ENCODE measurements at regions not wholly inside any gene's neighbourhood (a gene's known extent, or its start where the extent isn't known, plus 50 kb on each side); places are given as distances from the start of the nearest gene placed in this dataset.

DNA sequence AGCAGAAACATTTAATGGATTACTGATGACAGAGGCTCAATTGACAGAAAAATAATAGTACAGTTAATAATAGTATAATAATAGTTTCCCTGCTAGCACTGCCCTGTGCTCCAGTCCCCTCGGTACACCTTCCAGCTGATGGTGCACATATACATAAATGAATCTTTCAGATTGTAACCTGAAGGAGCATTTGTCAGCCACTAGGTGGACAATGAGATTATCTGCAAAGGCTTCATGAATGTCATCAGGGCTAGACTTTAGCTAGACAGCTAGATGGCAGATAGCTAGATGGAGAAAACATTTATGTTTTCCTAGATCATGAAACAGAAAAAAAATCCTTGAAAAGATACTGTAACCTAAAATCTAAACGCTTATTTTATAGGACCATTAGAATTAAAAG lies 304.4 kb upstream of the SMC2 start:
- H3K4me3 ChIP-seq (replicated peaks in 1 of 3; ENCODE audit: insufficient read depth in 1 of 3, low read depth in 2 of 3, low read length in 3 of 3), result no peak overlapping the region
- ChIA-PET POLR2A (no interaction called here), CTCF (ENCODE audit: low intra/inter-chr PET ratio, low total read pairs) (no interaction called here)
- BruUV-seq (replicated peaks), result no TSS peak
- FAIRE-seq (peak; percentile 18), DNase-seq (ENCODE audit: low spot score) (peak; percentile 16), ATAC-seq (peak; percentile 82)
- H3K36me3 ChIP-seq (replicated peaks in 1 of 2; ENCODE audit: control insufficient read depth in 1 of 2, insufficient read depth in 2 of 2, low read length in 2 of 2), result no peaks in the 10 kb centered on the region
- intact Hi-C loops (cut with micrococcal nuclease; ENCODE audit: unreplicated experiment), result loop anchor here (1.0 to 5.0 kb wide), 2 partner anchors 597 to 953 kb away; no protein-coding TSS in a partner anchor
- no peaks in the 10 kb centered on the region for H3K27me3 ChIP-seq (ENCODE audit: control insufficient read depth in 1 of 2, insufficient read depth in 2 of 2, low read length in 2 of 2)
- H4K20me1 ChIP-seq (ENCODE audit: insufficient read depth, low read length), result no peaks in the 10 kb centered on the region
- in situ Hi-C loops (cut with HindIII; ENCODE audit: extremely low pct_ligation_motif_present, low pct_unique_long_range_greater_than_20kb), result no loop called here
- H3K9me3 ChIP-seq (ENCODE audit: low read length), result no peaks in the 10 kb centered on the region
- H3K4me2 ChIP-seq (ENCODE audit: low read depth, low read length), result no peak overlapping the region
- WGBS (ENCODE audit: low lambda C conversion rate), result 0% methylated on average over 2 of the region's 2 CpGs
- no peak overlapping the region for H2AFZ ChIP-seq (ENCODE audit: low read length)
- no peak overlapping the region for H3K27ac ChIP-seq (ENCODE audit: extremely low read length, insufficient read depth, low read length)
- no peak overlapping the region for H3K9ac ChIP-seq (ENCODE audit: insufficient read depth, low read depth, low read length)
- H3K4me1 ChIP-seq (ENCODE audit: insufficient read depth, low read length), result no peaks in the 10 kb centered on the region
- peak; percentile 21; the same call in 1 of the 2 replicates for TF ChIP-seq STAG1 (CRISPR knock-in tag; IDR thresholded peaks at IDR 0.05)
- TF ChIP-seq, protein P1, sequence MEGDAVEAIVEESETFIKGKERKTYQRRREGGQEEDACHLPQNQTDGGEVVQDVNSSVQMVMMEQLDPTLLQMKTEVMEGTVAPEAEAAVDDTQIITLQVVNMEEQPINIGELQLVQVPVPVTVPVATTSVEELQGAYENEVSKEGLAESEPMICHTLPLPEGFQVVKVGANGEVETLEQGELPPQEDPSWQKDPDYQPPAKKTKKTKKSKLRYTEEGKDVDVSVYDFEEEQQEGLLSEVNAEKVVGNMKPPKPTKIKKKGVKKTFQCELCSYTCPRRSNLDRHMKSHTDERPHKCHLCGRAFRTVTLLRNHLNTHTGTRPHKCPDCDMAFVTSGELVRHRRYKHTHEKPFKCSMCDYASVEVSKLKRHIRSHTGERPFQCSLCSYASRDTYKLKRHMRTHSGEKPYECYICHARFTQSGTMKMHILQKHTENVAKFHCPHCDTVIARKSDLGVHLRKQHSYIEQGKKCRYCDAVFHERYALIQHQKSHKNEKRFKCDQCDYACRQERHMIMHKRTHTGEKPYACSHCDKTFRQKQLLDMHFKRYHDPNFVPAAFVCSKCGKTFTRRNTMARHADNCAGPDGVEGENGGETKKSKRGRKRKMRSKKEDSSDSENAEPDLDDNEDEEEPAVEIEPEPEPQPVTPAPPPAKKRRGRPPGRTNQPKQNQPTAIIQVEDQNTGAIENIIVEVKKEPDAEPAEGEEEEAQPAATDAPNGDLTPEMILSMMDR (CRISPR knock-in tag; IDR thresholded peaks at IDR 0.05), result peak; percentile 31; the same call in 1 of the 2 replicates
- TF ChIP-seq, protein P2, sequence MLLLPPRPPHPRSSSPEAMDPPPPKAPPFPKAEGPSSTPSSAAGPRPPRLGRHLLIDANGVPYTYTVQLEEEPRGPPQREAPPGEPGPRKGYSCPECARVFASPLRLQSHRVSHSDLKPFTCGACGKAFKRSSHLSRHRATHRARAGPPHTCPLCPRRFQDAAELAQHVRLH (CRISPR knock-in tag; IDR thresholded peaks at IDR 0.05; ENCODE audit: borderline replicate concordance, low read depth), result no peak
- H3K79me2 ChIP-seq (ENCODE audit: insufficient read depth, low read length), result no peaks in the 10 kb centered on the region

DNA sequence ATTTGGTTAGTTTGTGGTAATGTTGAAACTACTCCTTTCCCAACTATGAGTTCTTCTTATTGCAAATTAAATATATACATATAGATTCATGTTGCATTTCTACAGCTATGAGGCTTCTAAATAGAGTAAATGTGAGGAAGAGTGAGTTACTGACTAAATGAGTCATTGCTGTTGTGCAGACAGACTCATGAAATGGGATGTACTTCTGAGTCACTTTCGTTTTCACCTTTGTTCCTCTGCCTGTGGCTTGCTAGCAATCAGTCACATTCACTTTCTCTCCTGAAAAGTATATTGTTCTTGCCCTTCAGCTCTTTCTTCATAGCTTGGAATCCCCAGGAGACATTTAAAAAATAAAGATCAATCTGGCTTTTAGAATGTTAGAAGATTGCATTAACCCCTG lies 295.5 kb upstream of the SMC2 start:
- DNase-seq (ENCODE audit: low spot score) (peak; percentile 1), ATAC-seq (peak; percentile 42; the same call in 1 of the 3 replicates), FAIRE-seq (no peak)
- in situ Hi-C loops (cut with HindIII; ENCODE audit: extremely low pct_ligation_motif_present, low pct_unique_long_range_greater_than_20kb) (no loop called here), intact Hi-C loops (cut with micrococcal nuclease; ENCODE audit: unreplicated experiment) (no loop called here)
- H3K9me3 ChIP-seq (ENCODE audit: low read length), result no peaks in the 10 kb centered on the region
- no peaks in the 10 kb centered on the region for H4K20me1 ChIP-seq (ENCODE audit: insufficient read depth, low read length)
- H3K36me3 ChIP-seq (replicated peaks in 1 of 2; ENCODE audit: control insufficient read depth in 1 of 2, insufficient read depth in 2 of 2, low read length in 2 of 2), result no peaks in the 10 kb centered on the region
- H3K4me1 ChIP-seq (ENCODE audit: insufficient read depth, low read length), result no peaks in the 10 kb centered on the region
- no peak overlapping the region for H3K27ac ChIP-seq (ENCODE audit: extremely low read length, insufficient read depth, low read length)
- H3K79me2 ChIP-seq (ENCODE audit: insufficient read depth, low read length), result no peaks in the 10 kb centered on the region
- no peak overlapping the region for H2AFZ ChIP-seq (ENCODE audit: low read length)
- no peak overlapping the region for H3K4me2 ChIP-seq (ENCODE audit: low read depth, low read length)
- no peak overlapping the region for H3K9ac ChIP-seq (ENCODE audit: insufficient read depth, low read depth, low read length)
- H3K27me3 ChIP-seq (ENCODE audit: control insufficient read depth in 1 of 2, insufficient read depth in 2 of 2, low read length in 2 of 2), result no peaks in the 10 kb centered on the region
- no peak overlapping the region for H3K4me3 ChIP-seq (replicated peaks in 1 of 3; ENCODE audit: insufficient read depth in 1 of 3, low read depth in 2 of 3, low read length in 3 of 3)
- no TSS peak for BruUV-seq (replicated peaks)
- TF ChIP-seq ZKSCAN8 (CRISPR knock-in tag; IDR thresholded peaks at IDR 0.05; ENCODE audit: borderline replicate concordance) (no peak), SRSF4 (IDR thresholded peaks at IDR 0.05; ENCODE audit: low read depth, low read length, poor library complexity, severe bottlenecking) (no peak), EHMT2 (IDR thresholded peaks at IDR 0.05; ENCODE audit: borderline replicate concordance, low read depth, low read length) (no peak), HCFC1 (IDR thresholded peaks at IDR 0.05; ENCODE audit: low read depth, low read length) (no peak), YEATS2 (CRISPR knock-in tag; IDR thresholded peaks at IDR 0.05; ENCODE audit: borderline replicate concordance) (no peak), HNRNPUL1 (IDR thresholded peaks at IDR 0.05; ENCODE audit: low read depth, low read length) (no peak), ZFAT (CRISPR knock-in tag; conservative IDR thresholded peaks at IDR 0.05) (no peak), NR2F1 (CRISPR knock-in tag; IDR thresholded peaks at IDR 0.05) (no peak), RORA (CRISPR knock-in tag; IDR thresholded peaks at IDR 0.05) (no peak), MAFK (conservative IDR thresholded peaks at IDR 0.05 in 1 of 2, IDR thresholded peaks at IDR 0.05 in 1 of 2; ENCODE audit: low read length in 2 of 2) (no peak), SOX5 (CRISPR knock-in tag; IDR thresholded peaks at IDR 0.05; ENCODE audit: borderline replicate concordance) (no peak), ZFP90 (CRISPR knock-in tag; IDR thresholded peaks at IDR 0.05; ENCODE audit: borderline replicate concordance) (no peak), ZNF746 (CRISPR knock-in tag; IDR thresholded peaks at IDR 0.05) (no peak), GZF1 (CRISPR knock-in tag; IDR thresholded peaks at IDR 0.05) (no peak)
- POLR2A ChIA-PET, result no interaction called here
- CTCF ChIA-PET (ENCODE audit: low intra/inter-chr PET ratio, low total read pairs), result no interaction called here
- WGBS (ENCODE audit: low lambda C conversion rate), result 4% methylated on average over 1 of the region's 1 CpG
